Choroid plexus epithelial cell (primary cell): ENCODE measurements at regions not wholly inside any gene's neighbourhood (a gene's known extent, or its start where the extent isn't known, plus 50 kb on each side); places are given as distances from the start of the nearest gene placed in this dataset.

Experiments
- DNase-seq: peaks from one replicate; pipeline ENCODE4 v3.0.0-alpha.2; 2010; ENCODE audit warnings: low read depth
- H3K4me3 ChIP-seq: 2 replicates; pipeline ENCODE4 v1.5.1; 2011; ENCODE audit warnings: low read depth, mild to moderate bottlenecking, control low read depth, low read length, moderate library complexity
- TF ChIP-seq, protein P1 (sequence below): conservative IDR thresholded peaks from 2 replicates; pipeline ENCODE4 v1.5.1; 2011; ENCODE audit warnings: low read depth, mild to moderate bottlenecking, control low read depth, inconsistent platforms, low read length, moderate library complexity

GRCh38 chr2:66866331-66867062 lies 431.6 kb downstream of the MEIS1 start:
- DNase-seq: no peak
- no peak overlapping the region for H3K4me3 ChIP-seq
- TF ChIP-seq, protein P1, sequence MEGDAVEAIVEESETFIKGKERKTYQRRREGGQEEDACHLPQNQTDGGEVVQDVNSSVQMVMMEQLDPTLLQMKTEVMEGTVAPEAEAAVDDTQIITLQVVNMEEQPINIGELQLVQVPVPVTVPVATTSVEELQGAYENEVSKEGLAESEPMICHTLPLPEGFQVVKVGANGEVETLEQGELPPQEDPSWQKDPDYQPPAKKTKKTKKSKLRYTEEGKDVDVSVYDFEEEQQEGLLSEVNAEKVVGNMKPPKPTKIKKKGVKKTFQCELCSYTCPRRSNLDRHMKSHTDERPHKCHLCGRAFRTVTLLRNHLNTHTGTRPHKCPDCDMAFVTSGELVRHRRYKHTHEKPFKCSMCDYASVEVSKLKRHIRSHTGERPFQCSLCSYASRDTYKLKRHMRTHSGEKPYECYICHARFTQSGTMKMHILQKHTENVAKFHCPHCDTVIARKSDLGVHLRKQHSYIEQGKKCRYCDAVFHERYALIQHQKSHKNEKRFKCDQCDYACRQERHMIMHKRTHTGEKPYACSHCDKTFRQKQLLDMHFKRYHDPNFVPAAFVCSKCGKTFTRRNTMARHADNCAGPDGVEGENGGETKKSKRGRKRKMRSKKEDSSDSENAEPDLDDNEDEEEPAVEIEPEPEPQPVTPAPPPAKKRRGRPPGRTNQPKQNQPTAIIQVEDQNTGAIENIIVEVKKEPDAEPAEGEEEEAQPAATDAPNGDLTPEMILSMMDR: no peak

DNA sequence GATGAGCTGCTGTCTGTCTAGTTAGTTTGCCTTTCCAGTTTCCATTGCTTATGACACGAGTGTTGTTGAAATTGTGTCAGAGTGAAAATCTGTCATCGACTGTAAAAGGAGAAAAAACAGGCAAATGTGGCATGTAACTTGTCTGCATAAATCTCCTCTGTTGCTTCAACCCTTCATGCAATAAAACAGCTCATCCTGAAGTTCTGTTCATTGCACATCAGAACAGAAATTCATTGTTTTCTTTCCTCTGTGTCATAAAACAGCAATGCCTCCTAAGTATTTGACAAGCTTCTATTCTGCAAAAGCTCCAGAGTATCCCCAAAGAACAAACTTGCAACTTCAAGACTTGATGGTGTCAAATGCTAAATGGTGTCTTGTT lies 432.1 kb downstream of the MEIS1 start:
- TF ChIP-seq, protein P1: no peak
- H3K4me3 ChIP-seq: no peak overlapping the region
- no peak for DNase-seq

DNA sequence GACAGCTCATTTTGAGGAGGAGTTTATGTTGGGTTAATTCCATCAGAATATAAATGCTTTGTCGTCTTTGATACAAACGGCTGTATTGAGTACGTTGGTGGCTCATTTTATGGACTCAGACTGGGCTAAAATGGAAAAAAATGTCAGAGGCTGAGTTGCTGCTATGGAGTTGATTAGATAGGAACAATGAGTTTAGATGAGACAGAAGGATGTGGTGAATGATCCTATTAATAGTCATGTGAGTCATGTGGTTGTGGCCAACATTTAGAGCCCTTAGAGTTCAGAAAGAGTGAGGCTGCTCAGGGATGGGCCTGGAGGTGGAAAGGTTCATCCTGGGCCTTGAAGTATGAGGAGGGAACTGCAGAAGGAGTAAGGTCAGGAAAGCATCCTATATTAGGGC lies 434.2 kb downstream of the MEIS1 start:
- TF ChIP-seq, protein P1: no peak
- no peak overlapping the region for H3K4me3 ChIP-seq
- DNase-seq: no peak

- peak; percentile 77 for DNase-seq
These were observed 437.4 kb downstream of the MEIS1 start for GRCh38 chr2:66872081-66872985.

GRCh38 chr2:66872986-66873754 lies 438.2 kb downstream of the MEIS1 start:
- no peak overlapping the region for H3K4me3 ChIP-seq
- DNase-seq: no peak
- TF ChIP-seq, protein P1: no peak

More at GRCh38 chr2:66872081-66872985, 437.4 kb downstream of the MEIS1 start:
- no peak overlapping the region for H3K4me3 ChIP-seq
- TF ChIP-seq, protein P1: no peak

DNA sequence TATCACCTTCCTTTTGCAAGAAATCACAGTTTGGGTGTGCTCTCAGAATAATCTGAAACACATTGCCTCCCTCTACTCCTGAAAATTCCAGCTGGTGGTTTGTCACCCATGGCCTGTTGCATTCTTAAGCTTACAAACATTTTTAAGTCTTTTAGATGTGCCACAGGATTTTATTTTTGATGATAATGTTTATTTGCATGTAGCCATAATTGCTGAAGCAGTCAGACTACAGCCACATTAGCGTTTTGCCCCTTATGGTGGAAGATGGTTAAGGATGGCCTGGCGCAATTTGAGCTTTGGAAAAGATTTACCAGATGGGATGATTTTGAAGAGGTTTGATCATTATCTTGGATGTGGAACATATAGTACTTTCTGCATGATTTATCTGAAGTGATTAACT lies 439.5 kb downstream of the MEIS1 start:
- DNase-seq: peak; percentile 49
- no peak overlapping the region for H3K4me3 ChIP-seq
- TF ChIP-seq, protein P1: no peak
